Prostate gland (tissue), 2 donors: ENCODE measurements at regions not wholly inside any gene's neighbourhood (a gene's known extent, or its start where the extent isn't known, plus 50 kb on each side); places are given as distances from the start of the nearest gene placed in this dataset.

ENCODE experiments used
- DNase-seq: peaks from one replicate; pipeline ENCODE4 v3.0.0-alpha.2; 2019; ENCODE audit warnings: low spot score
- H3K27ac ChIP-seq, 2 donors: fragments of 200-600 bp; sonication (generic); 2 replicates each; pipeline ENCODE4 v1.5.1; 2017 to 2019
- H3K27me3 ChIP-seq: fragments of 200-600 bp; sonication (generic); replicated peaks from 2 replicates; pipeline ENCODE4 v1.5.1; 2019; ENCODE audit not compliant: insufficient read depth
- H3K36me3 ChIP-seq, 2 donors: fragments of 200-600 bp; sonication (generic); 1 replicate in 1 of 2; 2 replicates in 1 of 2; pipeline versions ENCODE4 v1.5.1 to v1.8.1; 2017 to 2019
- H3K4me1 ChIP-seq: fragments of 200-600 bp; sonication (generic); replicated peaks from 2 replicates; pipeline ENCODE4 v1.5.1; 2019
- H3K4me3 ChIP-seq, 2 donors: fragments of 200-600 bp; sonication (generic); 2 replicates each; pipeline ENCODE4 v1.5.1; 2017 to 2019
- H3K9me3 ChIP-seq: fragments of 200-600 bp; sonication (generic); 2 replicates; pipeline ENCODE4 v1.5.1; 2017
- CTCF ChIP-seq, 4 experiments: fragments of 200-600 bp in 2 of 4; fragments of 450-650 bp in 2 of 4; sonication (generic) in 2 of 4; IDR thresholded peaks; 1 replicate in 3 of 4; 2 replicates in 1 of 4; pipeline ENCODE4 v1.5.1; 2016 to 2019; ENCODE audit warnings: antibody characterized with exemption in 4 of 4, mild to moderate bottlenecking in 2 of 4, moderate library complexity in 2 of 4
- POLR2A ChIP-seq: fragments of 450-650 bp; IDR thresholded peaks from one replicate; pipeline ENCODE4 v1.6.1; 2016; ENCODE audit warnings: antibody characterized with exemption, mild to moderate bottlenecking
- POLR2AphosphoS5 ChIP-seq: sonication (generic); formaldehyde crosslinking; IDR thresholded peaks from one replicate; pipeline ENCODE4 v1.6.1; 2017; ENCODE audit warnings: antibody characterized with exemption
- WGBS: methylation state at CpG from one replicate; pipeline ENCODE4 v1.1.5; 2018; 5-methylcytosine and 5-hydroxymethylcytosine counted together
- intact Hi-C: fragments of 100-400 bp; cut with DNase I; formaldehyde crosslinking; loops from one replicate; pipeline ENCODE4 v1.14.2; 2022

GRCh38 chr22:47940211-47940610, 1177.8 kb downstream of the TBC1D22A start:
- no peaks in the 10 kb centered on the region for H3K4me1 ChIP-seq
- WGBS: 85% methylated on average over 6 of the region's 6 CpGs
- H3K9me3 ChIP-seq: no peaks in the 10 kb centered on the region
- intact Hi-C loops: no loop called here
- no peak for DNase-seq
- no peak overlapping the region for H3K27ac ChIP-seq
- H3K36me3 ChIP-seq: no peaks in the 10 kb centered on the region
- TF ChIP-seq CTCF (IDR thresholded peaks at IDR 0.05): no peak
- TF ChIP-seq POLR2AphosphoS5: no peak
- TF ChIP-seq POLR2A: no peak
- H3K27me3 ChIP-seq: no peaks in the 10 kb centered on the region
- H3K4me3 ChIP-seq: no peak overlapping the region

- no peaks in the 10 kb centered on the region for H3K4me1 ChIP-seq
- TF ChIP-seq CTCF (IDR thresholded peaks at IDR 0.05) (no peak), POLR2AphosphoS5 (no peak), POLR2A (no peak)
Observed at GRCh38 chr22:47933891-47934290, 1171.4 kb downstream of the TBC1D22A start.

GRCh38 chr22:47933226-47933625, 1170.8 kb downstream of the TBC1D22A start:
- TF ChIP-seq POLR2A: no peak
- no peak for TF ChIP-seq CTCF (IDR thresholded peaks at IDR 0.05)
- WGBS: 90% methylated on average over 4 of the region's 4 CpGs
- H3K4me1 ChIP-seq: no peaks in the 10 kb centered on the region
- DNase-seq: no peak
- no peaks in the 10 kb centered on the region for H3K36me3 ChIP-seq
- no peaks in the 10 kb centered on the region for H3K9me3 ChIP-seq
- no peak overlapping the region for H3K27ac ChIP-seq
- no peak overlapping the region for H3K4me3 ChIP-seq
- intact Hi-C loops: no loop called here
- no peaks in the 10 kb centered on the region for H3K27me3 ChIP-seq

More at GRCh38 chr22:47933891-47934290, 1171.4 kb downstream of the TBC1D22A start:
- H3K27ac ChIP-seq: no peak overlapping the region
- no peaks in the 10 kb centered on the region for H3K36me3 ChIP-seq
- H3K9me3 ChIP-seq: no peaks in the 10 kb centered on the region
- DNase-seq: no peak
- intact Hi-C loops: no loop called here
- no peaks in the 10 kb centered on the region for H3K27me3 ChIP-seq
- no peak overlapping the region for H3K4me3 ChIP-seq
- WGBS: 94% methylated on average over 3 of the region's 3 CpGs

- DNase-seq: no peak
- TF ChIP-seq CTCF (IDR thresholded peaks at IDR 0.05) (no peak), POLR2AphosphoS5 (no peak), POLR2A (no peak)
- H3K4me1 ChIP-seq: no peaks in the 10 kb centered on the region
- H3K9me3 ChIP-seq: no peaks in the 10 kb centered on the region
- no peaks in the 10 kb centered on the region for H3K27me3 ChIP-seq
- H3K4me3 ChIP-seq: no peak overlapping the region
- WGBS: 52% methylated on average over 4 of the region's 4 CpGs
- intact Hi-C loops: no loop called here
- no peak overlapping the region for H3K27ac ChIP-seq
- H3K36me3 ChIP-seq: no peaks in the 10 kb centered on the region
Observed at GRCh38 chr22:47929646-47930185, 1167.3 kb downstream of the TBC1D22A start.

GRCh38 chr22:47929073-47929472, 1166.6 kb downstream of the TBC1D22A start:
- Histone ChIP-seq H3K27me3 (no peaks in the 10 kb centered on the region), H3K4me1 (no peaks in the 10 kb centered on the region), H3K4me3 (no peak overlapping the region), H3K36me3 (no peaks in the 10 kb centered on the region), H3K27ac (no peak overlapping the region), H3K9me3 (no peaks in the 10 kb centered on the region)
- WGBS: 60% methylated on average over 5 of the region's 5 CpGs
- TF ChIP-seq POLR2AphosphoS5: no peak
- TF ChIP-seq POLR2A: no peak
- no peak for TF ChIP-seq CTCF (IDR thresholded peaks at IDR 0.05)
- intact Hi-C loops: no loop called here
- no peak for DNase-seq
